ENCODE measurements at regions not wholly inside any gene's neighbourhood (a gene's known extent, or its start where the extent isn't known, plus 50 kb on each side); places are given as distances from the start of the nearest gene placed in this dataset.

DNA sequence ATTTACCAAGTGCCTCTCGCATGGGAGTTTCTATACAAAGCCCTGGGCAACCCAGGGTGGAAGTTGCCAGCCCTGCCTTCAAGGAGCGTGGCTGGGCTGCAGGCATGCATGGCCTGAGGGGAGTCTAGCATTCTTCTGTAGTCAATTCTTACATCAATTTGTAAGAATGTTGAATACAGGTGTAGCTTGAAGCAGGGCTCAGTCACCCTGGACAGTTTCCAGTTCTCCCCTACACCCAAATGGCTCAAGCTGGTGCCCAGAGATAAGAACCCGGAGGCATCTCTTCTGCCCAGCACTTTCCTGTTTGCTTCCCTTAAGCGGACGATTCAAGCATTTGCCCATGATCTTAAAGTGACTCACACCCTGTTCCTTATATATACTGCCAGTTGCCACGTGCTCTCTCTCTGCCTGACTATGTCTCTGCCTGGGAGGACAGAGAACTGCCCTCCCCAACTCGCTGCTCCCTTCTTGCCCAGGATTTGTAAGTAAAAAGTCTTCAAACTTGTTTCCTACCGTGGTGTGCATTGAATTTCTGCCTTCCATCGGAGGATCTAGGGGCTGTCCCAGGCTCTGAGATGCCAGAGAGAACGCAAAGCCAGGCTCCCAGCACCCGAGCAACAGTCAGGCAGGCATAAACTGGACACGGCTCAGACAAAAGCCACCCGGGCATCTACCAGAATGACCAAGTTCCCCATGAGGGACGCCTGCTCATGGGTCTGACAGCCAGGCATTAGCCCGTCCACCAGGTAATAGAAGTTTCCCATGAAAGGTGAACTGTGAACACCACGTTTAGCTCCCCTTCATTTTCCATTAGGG, 50.9 kb upstream of the AJAP1 start:
- Histone ChIP-seq H3K27ac (no peak overlapping the region), H3K4me3 (no peak overlapping the region), H3K36me3 (no peaks in the 10 kb centered on the region), H3K9me3 (no peaks in the 10 kb centered on the region), H3K27me3 (no peaks in the 10 kb centered on the region), H3K4me1 (no peaks in the 10 kb centered on the region)
- TF ChIP-seq, protein P1, sequence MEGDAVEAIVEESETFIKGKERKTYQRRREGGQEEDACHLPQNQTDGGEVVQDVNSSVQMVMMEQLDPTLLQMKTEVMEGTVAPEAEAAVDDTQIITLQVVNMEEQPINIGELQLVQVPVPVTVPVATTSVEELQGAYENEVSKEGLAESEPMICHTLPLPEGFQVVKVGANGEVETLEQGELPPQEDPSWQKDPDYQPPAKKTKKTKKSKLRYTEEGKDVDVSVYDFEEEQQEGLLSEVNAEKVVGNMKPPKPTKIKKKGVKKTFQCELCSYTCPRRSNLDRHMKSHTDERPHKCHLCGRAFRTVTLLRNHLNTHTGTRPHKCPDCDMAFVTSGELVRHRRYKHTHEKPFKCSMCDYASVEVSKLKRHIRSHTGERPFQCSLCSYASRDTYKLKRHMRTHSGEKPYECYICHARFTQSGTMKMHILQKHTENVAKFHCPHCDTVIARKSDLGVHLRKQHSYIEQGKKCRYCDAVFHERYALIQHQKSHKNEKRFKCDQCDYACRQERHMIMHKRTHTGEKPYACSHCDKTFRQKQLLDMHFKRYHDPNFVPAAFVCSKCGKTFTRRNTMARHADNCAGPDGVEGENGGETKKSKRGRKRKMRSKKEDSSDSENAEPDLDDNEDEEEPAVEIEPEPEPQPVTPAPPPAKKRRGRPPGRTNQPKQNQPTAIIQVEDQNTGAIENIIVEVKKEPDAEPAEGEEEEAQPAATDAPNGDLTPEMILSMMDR (IDR thresholded peaks at IDR 0.05): no peak
- DNase-seq (ENCODE audit: low spot score): no peak
